ENCODE measurements at regions not wholly inside any gene's neighbourhood (a gene's known extent, or its start where the extent isn't known, plus 50 kb on each side); places are given as distances from the start of the nearest gene placed in this dataset.
"Not testable (repeated sequence)": the region's sequence is repeated elsewhere in the genome, so short reads cannot be mapped to it uniquely, and the experiment has no call there.

GRCh38 chr16:63925221-63925620 lies 1196.6 kb downstream of the CDH11 start:
- no peak for DNase-seq (ENCODE audit: low spot score)

GRCh38 chr16:63922560-63922959 lies 1199.3 kb downstream of the CDH11 start:
- DNase-seq (ENCODE audit: low spot score) = no peak

- DNase-seq (ENCODE audit: low spot score) = no peak
Observed at GRCh38 chr16:63921737-63922295, 1200.0 kb downstream of the CDH11 start.

- DNase-seq (ENCODE audit: low spot score) = no peak
Observed at GRCh38 chr16:63913290-63913689, 1208.6 kb downstream of the CDH11 start.

GRCh38 chr16:63907251-63907650 lies 1214.6 kb downstream of the CDH11 start:
- no peak for DNase-seq (ENCODE audit: low spot score)

GRCh38 chr16:63904930-63905329 lies 1216.9 kb downstream of the CDH11 start:
- no peak for DNase-seq (ENCODE audit: low spot score)

- no peak for DNase-seq (ENCODE audit: low spot score)
Observed at GRCh38 chr16:63904182-63904581, 1217.7 kb downstream of the CDH11 start.

GRCh38 chr16:63896383-63897109 lies 1225.3 kb downstream of the CDH11 start:
- no peak for DNase-seq (ENCODE audit: low spot score)

GRCh38 chr16:63890723-63891122 lies 1231.1 kb downstream of the CDH11 start:
- DNase-seq (ENCODE audit: low spot score) = no peak

- no peak for DNase-seq (ENCODE audit: low spot score)
Observed at GRCh38 chr16:63890081-63890480, 1231.8 kb downstream of the CDH11 start.

GRCh38 chr16:63883091-63883490 lies 1238.8 kb downstream of the CDH11 start:
- DNase-seq (ENCODE audit: low spot score) = no peak

GRCh38 chr16:63882576-63882975 lies 1239.3 kb downstream of the CDH11 start:
- DNase-seq (ENCODE audit: low spot score) = no peak

- DNase-seq (ENCODE audit: low spot score) = no peak
Observed at GRCh38 chr16:63880948-63881347, 1240.9 kb downstream of the CDH11 start.

GRCh38 chr16:63877401-63877800 lies 1244.5 kb downstream of the CDH11 start:
- no peak for DNase-seq (ENCODE audit: low spot score)

- no peak for DNase-seq (ENCODE audit: low spot score)
Observed at GRCh38 chr16:63876103-63876502, 1245.8 kb downstream of the CDH11 start.

- DNase-seq (ENCODE audit: low spot score) = not testable (repeated sequence)
Observed at GRCh38 chr16:63860700-63861099, 1261.2 kb downstream of the CDH11 start.

GRCh38 chr16:63856537-63856936 lies 1265.3 kb downstream of the CDH11 start:
- DNase-seq (ENCODE audit: low spot score) = no peak

- no peak for DNase-seq (ENCODE audit: low spot score)
Observed at GRCh38 chr16:63850979-63851378, 1270.9 kb downstream of the CDH11 start.

GRCh38 chr16:63841271-63841670 lies 1280.6 kb downstream of the CDH11 start:
- no peak for DNase-seq (ENCODE audit: low spot score)

- DNase-seq (ENCODE audit: low spot score) = no peak
Observed at GRCh38 chr16:63830061-63830460, 1291.8 kb downstream of the CDH11 start.

- no peak for DNase-seq (ENCODE audit: low spot score)
Observed at GRCh38 chr16:63822818-63823217, 1299.0 kb downstream of the CDH11 start.

GRCh38 chr16:63816276-63816675 lies 1305.6 kb downstream of the CDH11 start:
- no peak for DNase-seq (ENCODE audit: low spot score)

- DNase-seq (ENCODE audit: low spot score) = no peak
Observed at GRCh38 chr16:63813862-63814261, 1308.0 kb downstream of the CDH11 start.

GRCh38 chr16:63808730-63809129 lies 1313.1 kb downstream of the CDH11 start:
- DNase-seq (ENCODE audit: low spot score) = no peak

Measured in hematopoietic multipotent progenitor cell treated with erythropoietin and hydrocortisone succinate and interleukin-3 and kit ligand, for 15 days (in vitro differentiated cells).